DMS53 treated with DMSO at 0.1 percent for 48 hours (cell line): ENCODE measurements at regions not wholly inside any gene's neighbourhood (a gene's known extent, or its start where the extent isn't known, plus 50 kb on each side); places are given as distances from the start of the nearest gene placed in this dataset.

Source experiments
- DNase-seq: peaks from one replicate; lab custom pipeline; 2025; ENCODE audit not compliant: unreplicated experiment; lab: John Stamatoyannopoulos, UW

GRCh38 chr4:123869286-123870215 is 473.0 kb downstream of the SPRY1 start:
- no peak for DNase-seq

- no peak for DNase-seq
These were observed 473.8 kb downstream of the SPRY1 start for GRCh38 chr4:123870216-123870876.

GRCh38 chr4:123871341-123871740 is 474.7 kb downstream of the SPRY1 start:
- no peak for DNase-seq

- DNase-seq: no peak
These were observed 477.5 kb downstream of the SPRY1 start for GRCh38 chr4:123874063-123874462.

- DNase-seq: no peak
These were observed 479.5 kb downstream of the SPRY1 start for GRCh38 chr4:123876143-123876542.

GRCh38 chr4:123876671-123877101 is 480.1 kb downstream of the SPRY1 start:
- DNase-seq: no peak

GRCh38 chr4:123877551-123877950 is 481.0 kb downstream of the SPRY1 start:
- DNase-seq: no peak

- DNase-seq: no peak
These were observed 482.4 kb downstream of the SPRY1 start for GRCh38 chr4:123878976-123879375.

- DNase-seq: no peak
These were observed 484.0 kb downstream of the SPRY1 start for GRCh38 chr4:123880631-123881030.

GRCh38 chr4:123884922-123885321 is 488.3 kb downstream of the SPRY1 start:
- no peak for DNase-seq

- DNase-seq: no peak
These were observed 492.9 kb downstream of the SPRY1 start for GRCh38 chr4:123889507-123889906.

GRCh38 chr4:123890889-123891288 is 494.3 kb downstream of the SPRY1 start:
- no peak for DNase-seq

GRCh38 chr4:123891881-123892280 is 495.3 kb downstream of the SPRY1 start:
- DNase-seq: no peak

- DNase-seq: no peak
These were observed 495.9 kb downstream of the SPRY1 start for GRCh38 chr4:123892368-123892976.

- no peak for DNase-seq
These were observed 496.7 kb downstream of the SPRY1 start for GRCh38 chr4:123893011-123893981.

- DNase-seq: no peak
These were observed 500.0 kb downstream of the SPRY1 start for GRCh38 chr4:123896446-123897071.

GRCh38 chr4:123898946-123899666 is 502.5 kb downstream of the SPRY1 start:
- no peak for DNase-seq

- no peak for DNase-seq
These were observed 508.3 kb downstream of the SPRY1 start for GRCh38 chr4:123904882-123905281.

- DNase-seq: no peak
These were observed 517.0 kb downstream of the SPRY1 start for GRCh38 chr4:123913598-123913997.

GRCh38 chr4:123916821-123917220 is 520.2 kb downstream of the SPRY1 start:
- DNase-seq: no peak
